CD4-positive, alpha-beta T cell (primary cell): ENCODE measurements at regions not wholly inside any gene's neighbourhood (a gene's known extent, or its start where the extent isn't known, plus 50 kb on each side); places are given as distances from the start of the nearest gene placed in this dataset.

ENCODE experiments used
- ATAC-seq: fragments of 200-7000 bp; cut with Tn5 transposase; one replicate; pipeline ENCODE4 v1.10.0; 2022; ENCODE audit warnings: mild to moderate bottlenecking; ENCODE audit not compliant: poor library complexity
- CTCF ChIA-PET: fragments of 350-600 bp; sonication (Branson Sonifier 250); formaldehyde crosslinking; loops from one replicate; lab custom pipeline; 2021; ENCODE audit warnings: antibody characterized with exemption, inconsistent platforms; lab: Charles Lee
- POLR2A ChIA-PET: fragments of 350-600 bp; sonication (Branson Sonifier 250); formaldehyde crosslinking; loops from one replicate; lab custom pipeline; 2021; ENCODE audit warnings: antibody characterized with exemption, inconsistent platforms; lab: Charles Lee
- DNase-seq, 14 experiments: peaks; one replicate each; pipeline ENCODE4 v3.0.0-alpha.2; 2013 to 2020; ENCODE audit warnings: mixed read lengths in 2 of 14
- H3K27ac ChIP-seq, 2 donors: one replicate each; pipeline versions ENCODE4 v1.5.1 to v1.7.0; 2013; ENCODE audit warnings: low read length in 2 of 2, low read depth in 1 of 2, mild to moderate bottlenecking in 1 of 2
- H3K27me3 ChIP-seq, 2 experiments: 1 replicate in 1 of 2; 2 replicates in 1 of 2; pipeline versions ENCODE4 v1.6.1 to v1.7.0; 2013; ENCODE audit warnings: low read length in 2 of 2, control low read depth in 1 of 2, mild to moderate bottlenecking in 1 of 2, moderate library complexity in 1 of 2; ENCODE audit not compliant: insufficient read depth in 2 of 2, control insufficient read depth in 1 of 2
- H3K36me3 ChIP-seq: one replicate; pipeline ENCODE4 v1.6.1; 2013; ENCODE audit warnings: low read length, control low read depth; ENCODE audit not compliant: insufficient read depth
- H3K4me1 ChIP-seq: one replicate; pipeline ENCODE4 v1.6.1; 2013; ENCODE audit warnings: low read length, control low read depth; ENCODE audit not compliant: insufficient read depth
- H3K4me3 ChIP-seq: one replicate; pipeline ENCODE4 v1.5.1; 2013; ENCODE audit warnings: mild to moderate bottlenecking, low read length, moderate library complexity
- H3K9me3 ChIP-seq, 2 experiments: 1 replicate in 1 of 2; 2 replicates in 1 of 2; pipeline versions ENCODE4 v1.6.1 to v1.7.0; 2013; ENCODE audit warnings: low read length in 2 of 2, mild to moderate bottlenecking in 2 of 2, control low read depth in 1 of 2, moderate library complexity in 1 of 2; ENCODE audit not compliant: control insufficient read depth in 1 of 2, insufficient read depth in 1 of 2
- H3K27ac Mint-ChIP-seq: one replicate; pipeline ENCODE4 v1.8.0; 2020; ENCODE audit warnings: mixed read lengths
- H3K27me3 Mint-ChIP-seq: one replicate; pipeline ENCODE4 v1.8.0; 2021; ENCODE audit warnings: mixed read lengths
- H3K36me3 Mint-ChIP-seq: one replicate; pipeline ENCODE4 v1.8.0; 2021; ENCODE audit warnings: low read depth, mixed read lengths
- H3K4me1 Mint-ChIP-seq: one replicate; pipeline ENCODE4 v1.8.0; 2021; ENCODE audit warnings: low read depth, mixed read lengths
- H3K4me3 Mint-ChIP-seq: one replicate; pipeline ENCODE4 v1.8.0; 2020; ENCODE audit warnings: mild to moderate bottlenecking, mixed read lengths
- H3K9me3 Mint-ChIP-seq: one replicate; pipeline ENCODE4 v1.8.0; 2020; ENCODE audit warnings: mixed read lengths
- CTCF ChIP-seq: fragments of 200-600 bp; IDR thresholded peaks from one replicate; pipeline ENCODE4 v1.8.0; 2022; ENCODE audit warnings: antibody characterized with exemption, mild to moderate bottlenecking
- intact Hi-C, 2 experiments: fragments of 100-400 bp; cut with DNase I in 1 of 2; cut with micrococcal nuclease in 1 of 2; formaldehyde crosslinking; loops; one replicate each; pipeline versions ENCODE4 v1.15.1 to v1.9.0; 2023 to 2025; cut with DNase I, micrococcal nuclease

GRCh38 chr6:4270001-4270400, 134.6 kb upstream of the ECI2 start:
- H3K4me3 Mint-ChIP-seq = no peak overlapping the region
- DNase-seq = no peak

GRCh38 chr6:4268171-4268570, 132.8 kb upstream of the ECI2 start:
- POLR2A ChIA-PET = no interaction called here
- no peaks in the 10 kb centered on the region for H3K36me3 ChIP-seq
- no peaks in the 10 kb centered on the region for H3K36me3 Mint-ChIP-seq
- TF ChIP-seq CTCF = no peak
- CTCF ChIA-PET = no interaction called here
- no peaks in the 10 kb centered on the region for H3K27me3 ChIP-seq
- H3K4me1 Mint-ChIP-seq = no peaks in the 10 kb centered on the region
- H3K9me3 ChIP-seq = no peaks in the 10 kb centered on the region
- no peak for DNase-seq
- no peaks in the 10 kb centered on the region for H3K9me3 Mint-ChIP-seq
- no peak overlapping the region for H3K27ac ChIP-seq
- intact Hi-C loops = no loop called here
- no peak overlapping the region for H3K4me3 ChIP-seq
- ATAC-seq = no peak
- no peaks in the 10 kb centered on the region for H3K4me1 ChIP-seq
- no peak overlapping the region for H3K27ac Mint-ChIP-seq
- no peak overlapping the region for H3K4me3 Mint-ChIP-seq
- peaks cover 8% of the 10 kb centered on the region for H3K27me3 Mint-ChIP-seq

More at GRCh38 chr6:4270001-4270400, 134.6 kb upstream of the ECI2 start:
- Mint-ChIP-seq H3K36me3 (no peaks in the 10 kb centered on the region), H3K27ac (no peak overlapping the region), H3K4me1 (no peaks in the 10 kb centered on the region), H3K27me3 (peaks cover 9% of the 10 kb centered on the region), H3K9me3 (no peaks in the 10 kb centered on the region)
- no peak overlapping the region for H3K27ac ChIP-seq
- intact Hi-C loops = no loop called here
- no peaks in the 10 kb centered on the region for H3K4me1 ChIP-seq
- no peaks in the 10 kb centered on the region for H3K36me3 ChIP-seq
- TF ChIP-seq CTCF = no peak
- no peaks in the 10 kb centered on the region for H3K27me3 ChIP-seq
- POLR2A ChIA-PET = no interaction called here
- CTCF ChIA-PET = no interaction called here
- no peaks in the 10 kb centered on the region for H3K9me3 ChIP-seq
- no peak for ATAC-seq
- H3K4me3 ChIP-seq = no peak overlapping the region

- intact Hi-C loops = no loop called here
- CTCF ChIA-PET = no interaction called here
These were observed 130.4 kb upstream of the ECI2 start for GRCh38 chr6:4265740-4266139.

More at GRCh38 chr6:4265740-4266139, 130.4 kb upstream of the ECI2 start:
- Mint-ChIP-seq H3K27me3 (peaks cover 8% of the 10 kb centered on the region), H3K27ac (no peak overlapping the region), H3K9me3 (no peaks in the 10 kb centered on the region), H3K4me1 (no peaks in the 10 kb centered on the region), H3K36me3 (no peaks in the 10 kb centered on the region), H3K4me3 (no peak overlapping the region)
- no peak for TF ChIP-seq CTCF
- Histone ChIP-seq H3K36me3 (no peaks in the 10 kb centered on the region), H3K27ac (no peak overlapping the region), H3K27me3 (no peaks in the 10 kb centered on the region), H3K4me1 (no peaks in the 10 kb centered on the region), H3K4me3 (no peak overlapping the region), H3K9me3 (no peaks in the 10 kb centered on the region)
- POLR2A ChIA-PET = no interaction called here
- DNase-seq (no peak), ATAC-seq (no peak)
